OCI-LY3 (cell line): ENCODE measurements at regions not wholly inside any gene's neighbourhood (a gene's known extent, or its start where the extent isn't known, plus 50 kb on each side); places are given as distances from the start of the nearest gene placed in this dataset.

ENCODE experiments used
- H2AFZ ChIP-seq: fragments of 200-600, 300-600 bp; shearing (Covaris generic); 2 replicates; pipeline ENCODE4 v1.6.0; 2014; ENCODE audit warnings: antibody characterized with exemption, low read depth, low read length
- H3K27ac ChIP-seq: fragments of 200-600, 300-600 bp; sonication (generic); 2 replicates; pipeline ENCODE4 v1.5.1; 2014; ENCODE audit warnings: mild to moderate bottlenecking, low read length, moderate library complexity, mixed read lengths
- H3K27me3 ChIP-seq: fragments of 200-600, 300-600 bp; sonication (generic); 2 replicates; pipeline ENCODE4 v1.6.1; 2014; ENCODE audit warnings: low read depth, low read length, mixed read lengths
- H3K36me3 ChIP-seq: fragments of 200-600, 300-600 bp; sonication (generic); replicated peaks from 2 replicates; pipeline ENCODE3; 2014; ENCODE audit warnings: low read depth, low read length, mixed read lengths
- H3K4me1 ChIP-seq: fragments of 300-600, 200-600 bp; sonication (generic); 2 replicates; pipeline ENCODE4 v1.6.1; 2014; ENCODE audit warnings: low read length, mixed read lengths
- H3K4me2 ChIP-seq: fragments of 200-600, 300-600 bp; sonication (generic); 2 replicates; pipeline ENCODE4 v1.6.1; 2014; ENCODE audit warnings: low read length, mixed read lengths
- H3K4me3 ChIP-seq: fragments of 300-600, 200-600 bp; sonication (generic); 2 replicates; pipeline ENCODE4 v1.5.1; 2014; ENCODE audit warnings: antibody characterized with exemption, mild to moderate bottlenecking, low read length, moderate library complexity
- H3K79me2 ChIP-seq: fragments of 300-600, 200-600 bp; shearing (Covaris generic); 2 replicates; pipeline ENCODE4 v1.6.1; 2014; ENCODE audit warnings: mild to moderate bottlenecking, low read length, mixed read lengths
- H3K9ac ChIP-seq: fragments of 300-600, 200-600 bp; shearing (Covaris generic); 2 replicates; pipeline ENCODE4 v1.6.0; 2014; ENCODE audit warnings: mild to moderate bottlenecking, low read length, moderate library complexity
- H3K9me3 ChIP-seq: fragments of 200-600, 300-600 bp; shearing (Covaris generic); 2 replicates; pipeline ENCODE4 v1.6.1; 2014; ENCODE audit warnings: low read length, mixed read lengths; ENCODE audit not compliant: insufficient read depth
- H4K20me1 ChIP-seq: fragments of 200-600, 300-600 bp; sonication (generic); 2 replicates; pipeline ENCODE4 v1.6.1; 2016; ENCODE audit warnings: low read length, mixed read lengths; ENCODE audit not compliant: insufficient read depth
- CTCF ChIP-seq: fragments of 200-600, 300-600 bp; sonication (generic); IDR thresholded peaks from 2 replicates; pipeline ENCODE4 v1.5.1; 2014; ENCODE audit warnings: antibody characterized with exemption, low read length, low read depth
- EZH2phosphoT487 ChIP-seq: fragments of 200-600 bp; shearing (Covaris generic); IDR thresholded peaks from 2 replicates; pipeline ENCODE4 v1.6.1; 2018; ENCODE audit warnings: antibody characterized with exemption, mixed run types, low read depth

GRCh38 chr4:183832776-183833450 lies 72.2 kb upstream of the STOX2 start:
- Histone ChIP-seq H3K4me1 (no peaks in the 10 kb centered on the region), H2AFZ (no peak overlapping the region), H3K27me3 (no peaks in the 10 kb centered on the region), H3K4me2 (no peak overlapping the region), H3K36me3 (no peaks in the 10 kb centered on the region), H4K20me1 (no peaks in the 10 kb centered on the region), H3K4me3 (no peak overlapping the region), H3K27ac (no peak overlapping the region), H3K79me2 (no peaks in the 10 kb centered on the region), H3K9me3 (no peaks in the 10 kb centered on the region), H3K9ac (no peak overlapping the region)
- no peak for TF ChIP-seq CTCF
- TF ChIP-seq EZH2phosphoT487: no peak

GRCh38 chr4:183834252-183834651 lies 70.9 kb upstream of the STOX2 start:
- H3K36me3 ChIP-seq: no peaks in the 10 kb centered on the region
- H3K79me2 ChIP-seq: no peaks in the 10 kb centered on the region
- H3K4me1 ChIP-seq: no peaks in the 10 kb centered on the region
- no peaks in the 10 kb centered on the region for H3K27me3 ChIP-seq
- H3K27ac ChIP-seq: no peak overlapping the region
- no peak overlapping the region for H3K4me3 ChIP-seq
- no peak overlapping the region for H2AFZ ChIP-seq
- no peaks in the 10 kb centered on the region for H3K9me3 ChIP-seq
- no peak for TF ChIP-seq CTCF
- TF ChIP-seq EZH2phosphoT487: no peak
- H3K9ac ChIP-seq: no peak overlapping the region
- no peaks in the 10 kb centered on the region for H4K20me1 ChIP-seq
- H3K4me2 ChIP-seq: no peak overlapping the region

GRCh38 chr4:183837222-183837621 lies 67.9 kb upstream of the STOX2 start:
- Histone ChIP-seq H3K79me2 (no peaks in the 10 kb centered on the region), H3K9ac (no peak overlapping the region), H3K4me1 (no peaks in the 10 kb centered on the region), H2AFZ (no peak overlapping the region), H3K27ac (no peak overlapping the region), H3K27me3 (no peaks in the 10 kb centered on the region), H3K9me3 (no peaks in the 10 kb centered on the region), H4K20me1 (no peaks in the 10 kb centered on the region), H3K4me2 (no peak overlapping the region), H3K36me3 (no peaks in the 10 kb centered on the region), H3K4me3 (no peak overlapping the region)
- TF ChIP-seq CTCF: no peak
- no peak for TF ChIP-seq EZH2phosphoT487

- Histone ChIP-seq H3K27me3 (no peaks in the 10 kb centered on the region), H3K4me2 (no peak overlapping the region), H3K4me3 (no peak overlapping the region), H3K4me1 (no peaks in the 10 kb centered on the region), H4K20me1 (no peaks in the 10 kb centered on the region), H2AFZ (no peak overlapping the region), H3K9ac (no peak overlapping the region), H3K27ac (no peak overlapping the region), H3K36me3 (no peaks in the 10 kb centered on the region), H3K79me2 (no peaks in the 10 kb centered on the region), H3K9me3 (no peaks in the 10 kb centered on the region)
- TF ChIP-seq EZH2phosphoT487: no peak
- peak; percentile 29; the same call in 1 of the 2 replicates for TF ChIP-seq CTCF
These were observed 66.0 kb upstream of the STOX2 start for GRCh38 chr4:183838987-183839712.
